Glutamatergic neuron (in vitro differentiated cells): ENCODE measurements at regions not wholly inside any gene's neighbourhood (a gene's known extent, or its start where the extent isn't known, plus 50 kb on each side); places are given as distances from the start of the nearest gene placed in this dataset.

Experiments
- DNase-seq: peaks from one replicate; pipeline ENCODE4 v3.0.0; 2022
- H3K27ac Mint-ChIP-seq: one replicate; pipeline ENCODE4 v1.8.0; 2020; ENCODE audit warnings: mild to moderate bottlenecking, mixed read lengths, inconsistent platforms; ENCODE audit not compliant: unreplicated experiment
- H3K27me3 Mint-ChIP-seq: one replicate; pipeline ENCODE4 v1.8.0; 2020; ENCODE audit warnings: mild to moderate bottlenecking, moderate library complexity, mixed read lengths, inconsistent platforms; ENCODE audit not compliant: unreplicated experiment
- H3K36me3 Mint-ChIP-seq: one replicate; pipeline ENCODE4 v1.8.0; 2020; ENCODE audit warnings: mild to moderate bottlenecking, mixed read lengths, inconsistent platforms; ENCODE audit not compliant: unreplicated experiment
- H3K4me1 Mint-ChIP-seq: one replicate; pipeline ENCODE4 v1.8.0; 2020; ENCODE audit warnings: mild to moderate bottlenecking, low read depth, mixed read lengths, inconsistent platforms; ENCODE audit not compliant: unreplicated experiment
- H3K4me3 Mint-ChIP-seq: one replicate; pipeline ENCODE4 v1.8.0; 2020; ENCODE audit warnings: mild to moderate bottlenecking, mixed read lengths, inconsistent platforms; ENCODE audit not compliant: unreplicated experiment
- H3K9me3 Mint-ChIP-seq: one replicate; pipeline ENCODE4 v1.8.0; 2020; ENCODE audit warnings: mild to moderate bottlenecking, moderate library complexity, mixed read lengths, inconsistent platforms; ENCODE audit not compliant: unreplicated experiment
- CTCF ChIP-seq: fragments of 200-600 bp; sonication (generic); IDR thresholded peaks from one replicate; pipeline ENCODE4 v1.5.0; 2021; ENCODE audit not compliant: partially characterized antibody, unreplicated experiment

GRCh38 chr12:131507094-131507493, 203.8 kb upstream of the SFSWAP start:
- peaks cover 23% of the 10 kb centered on the region for H3K4me1 Mint-ChIP-seq
- no peak for TF ChIP-seq CTCF
- H3K27ac Mint-ChIP-seq = peak overlapping the region; percentile 83
- peaks cover 16% of the 10 kb centered on the region for H3K27me3 Mint-ChIP-seq
- peaks cover 14% of the 10 kb centered on the region for H3K9me3 Mint-ChIP-seq
- peaks cover 4% of the 10 kb centered on the region for H3K36me3 Mint-ChIP-seq
- H3K4me3 Mint-ChIP-seq = no peak overlapping the region
- peak; percentile 42 for DNase-seq

- Mint-ChIP-seq H3K27me3 (peaks cover 16% of the 10 kb centered on the region), H3K4me3 (peak overlapping the region; percentile 63), H3K4me1 (peaks cover 26% of the 10 kb centered on the region), H3K9me3 (peaks cover 14% of the 10 kb centered on the region), H3K36me3 (peaks cover 4% of the 10 kb centered on the region), H3K27ac (peak overlapping the region; percentile 83)
- DNase-seq = no peak
- TF ChIP-seq CTCF = no peak
These were observed 203.0 kb upstream of the SFSWAP start for GRCh38 chr12:131507881-131508280.

GRCh38 chr12:131509701-131510100, 201.2 kb upstream of the SFSWAP start:
- Mint-ChIP-seq H3K36me3 (no peaks in the 10 kb centered on the region), H3K27me3 (peaks cover 16% of the 10 kb centered on the region), H3K9me3 (peaks cover 13% of the 10 kb centered on the region), H3K4me1 (peaks cover 26% of the 10 kb centered on the region), H3K27ac (peak overlapping the region; percentile 64), H3K4me3 (no peak overlapping the region)
- no peak for DNase-seq
- TF ChIP-seq CTCF = no peak

GRCh38 chr12:131510431-131510830, 200.5 kb upstream of the SFSWAP start:
- H3K36me3 Mint-ChIP-seq = peaks cover 4% of the 10 kb centered on the region
- peaks cover 26% of the 10 kb centered on the region for H3K4me1 Mint-ChIP-seq
- no peak overlapping the region for H3K4me3 Mint-ChIP-seq
- DNase-seq = no peak
- H3K27ac Mint-ChIP-seq = no peak overlapping the region
- TF ChIP-seq CTCF = no peak
- H3K27me3 Mint-ChIP-seq = peaks cover 16% of the 10 kb centered on the region
- peaks cover 13% of the 10 kb centered on the region for H3K9me3 Mint-ChIP-seq

GRCh38 chr12:131511391-131511802, 199.5 kb upstream of the SFSWAP start:
- Mint-ChIP-seq H3K27ac (no peak overlapping the region), H3K27me3 (peaks cover 16% of the 10 kb centered on the region), H3K36me3 (peaks cover 11% of the 10 kb centered on the region), H3K4me1 (peaks cover 24% of the 10 kb centered on the region), H3K9me3 (peaks cover 13% of the 10 kb centered on the region), H3K4me3 (no peak overlapping the region)
- DNase-seq = no peak
- no peak for TF ChIP-seq CTCF
